Hematopoietic multipotent progenitor cell treated with erythropoietin and hydrocortisone succinate and interleukin-3 and kit ligand, for 4 days (in vitro differentiated cells): ENCODE measurements at regions not wholly inside any gene's neighbourhood (a gene's known extent, or its start where the extent isn't known, plus 50 kb on each side); places are given as distances from the start of the nearest gene placed in this dataset.
"Not testable (repeated sequence)": the region's sequence is repeated elsewhere in the genome, so short reads cannot be mapped to it uniquely, and the experiment has no call there.

Experiments
- DNase-seq: peaks from one replicate; pipeline ENCODE4 v3.0.0-alpha.2; 2015

DNA sequence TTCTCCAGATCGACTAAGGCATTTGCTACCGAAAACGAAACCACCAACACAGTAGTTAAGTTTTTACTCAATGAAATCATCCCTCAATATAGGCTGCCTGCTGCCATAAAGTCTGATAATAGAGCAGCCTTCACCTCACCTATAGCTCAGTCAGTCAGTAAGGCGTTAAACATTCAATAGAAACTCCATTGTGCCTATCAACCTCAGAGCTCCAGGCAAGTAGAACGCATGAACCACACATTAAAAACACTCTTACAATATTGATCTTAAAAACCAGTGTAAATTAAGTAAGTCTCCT lies 160.6 kb downstream of the DEFB131A start:
- DNase-seq: not testable (repeated sequence)

DNA sequence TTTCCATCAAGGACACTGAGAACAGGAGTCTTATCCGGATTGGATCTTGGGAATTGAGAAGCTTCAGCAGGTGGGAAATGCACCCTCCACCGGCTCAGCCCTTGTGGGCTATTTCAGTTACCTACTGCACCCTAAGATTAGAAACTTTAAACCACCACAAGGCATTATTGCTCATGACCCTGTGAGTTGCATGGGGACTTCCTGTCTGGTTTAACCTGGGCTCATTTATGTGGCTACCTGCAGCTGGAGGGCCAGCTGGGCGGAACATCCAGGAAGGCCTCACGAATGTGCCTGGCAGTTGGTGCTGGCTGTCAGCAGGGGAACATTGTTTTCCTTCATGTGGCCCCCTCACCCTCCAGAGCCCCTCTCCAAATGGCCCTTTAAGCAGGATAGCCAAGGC lies 164.1 kb downstream of the DEFB131A start:
- DNase-seq: no peak

DNA sequence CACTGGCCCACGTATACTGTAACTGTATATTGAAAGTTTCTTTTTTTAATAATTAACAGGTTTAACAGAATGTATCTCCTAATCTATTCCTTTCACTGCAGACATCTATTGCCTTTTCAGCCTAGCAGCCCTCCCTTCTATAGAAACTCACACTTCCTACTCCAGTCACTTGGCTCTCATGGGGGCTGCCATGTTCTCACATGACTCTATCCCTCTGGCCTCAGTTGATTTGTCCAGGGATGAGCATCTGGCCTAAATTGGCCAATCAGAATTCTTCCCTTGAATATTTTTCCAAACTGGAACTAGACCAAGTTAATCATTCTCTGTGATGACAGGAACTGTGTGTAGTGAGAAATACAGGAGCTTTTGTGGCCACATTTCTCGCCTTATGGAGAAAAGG lies 166.1 kb downstream of the DEFB131A start:
- not testable (repeated sequence) for DNase-seq

DNA sequence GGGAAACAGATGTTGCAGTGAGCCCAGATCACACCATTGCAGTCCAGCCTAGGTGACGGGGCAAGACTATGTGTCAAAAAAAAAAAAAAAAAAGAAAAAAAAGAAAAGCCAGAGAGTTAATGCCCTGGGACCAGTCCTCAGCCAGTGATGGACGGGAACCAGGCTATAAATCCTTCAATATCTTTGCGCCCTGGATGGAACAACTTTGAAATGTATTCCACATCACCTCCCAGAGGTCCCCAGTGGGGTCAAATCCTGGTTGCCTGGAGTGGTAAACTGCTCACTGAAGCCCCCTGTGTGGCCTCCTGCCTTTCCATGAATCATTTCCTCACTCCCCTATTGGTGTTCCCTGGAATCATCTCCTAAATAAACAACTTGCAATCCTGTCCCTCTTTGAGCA lies 166.9 kb downstream of the DEFB131A start:
- no peak for DNase-seq

DNA sequence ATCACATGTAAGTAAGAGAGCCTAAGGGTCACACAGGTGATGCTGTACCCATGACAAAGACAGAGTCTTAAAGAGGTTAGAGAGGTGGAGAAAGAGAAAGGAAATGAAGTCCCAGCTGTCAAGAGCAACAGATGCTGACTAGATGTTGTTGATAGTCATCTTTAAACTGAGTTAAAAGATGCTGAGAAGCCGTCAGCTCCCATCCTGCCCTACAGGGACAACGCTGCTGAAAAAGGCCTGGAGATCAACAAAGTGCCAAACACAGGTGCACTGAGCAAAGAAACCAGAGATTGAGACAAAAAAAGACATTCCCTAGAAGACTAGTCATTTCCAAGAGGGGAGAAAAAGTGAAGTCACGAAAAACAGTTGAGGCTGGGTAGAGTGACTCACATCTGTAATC lies 145.0 kb upstream of the DRD5 start:
- DNase-seq: not testable (repeated sequence)

DNA sequence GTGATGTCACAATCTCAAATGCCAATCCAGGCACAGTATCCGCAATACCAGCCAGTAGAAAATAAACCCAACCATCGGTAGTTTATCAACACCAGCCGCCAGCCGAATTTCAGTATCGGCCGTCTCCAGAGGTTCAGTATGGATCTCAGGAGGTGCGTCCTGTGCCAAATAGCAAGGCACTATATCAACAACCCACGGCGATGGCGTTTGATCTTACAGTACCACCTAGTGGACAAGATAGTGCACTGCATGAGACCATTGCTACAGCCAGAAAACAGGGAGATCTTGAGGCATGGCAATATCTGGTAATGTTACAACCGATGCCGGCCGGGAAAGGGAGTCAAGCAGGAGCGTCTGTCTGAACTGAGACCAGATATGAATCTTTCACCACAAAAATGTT lies 121.8 kb upstream of the DRD5 start:
- DNase-seq: peak; percentile 36

DNA sequence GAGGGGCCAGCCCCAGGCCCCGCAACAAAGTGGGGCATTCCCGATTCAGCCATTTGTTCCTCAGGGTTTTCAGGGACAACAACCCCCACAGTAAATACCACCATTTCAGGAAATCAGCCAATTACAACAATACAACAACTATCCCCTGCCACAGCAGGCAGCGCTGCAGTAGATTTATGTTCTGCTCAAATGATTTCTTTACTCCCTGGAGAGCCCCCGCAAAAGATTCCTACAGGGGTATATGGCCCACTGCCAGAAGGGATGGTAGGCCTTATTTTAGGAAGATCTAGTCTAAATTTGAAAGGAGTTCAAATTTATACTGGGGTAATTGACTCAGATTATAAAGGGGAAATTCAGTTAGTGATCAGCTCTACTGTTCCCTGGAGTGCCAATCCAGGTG lies 120.5 kb upstream of the DRD5 start:
- not testable (repeated sequence) for DNase-seq

DNA sequence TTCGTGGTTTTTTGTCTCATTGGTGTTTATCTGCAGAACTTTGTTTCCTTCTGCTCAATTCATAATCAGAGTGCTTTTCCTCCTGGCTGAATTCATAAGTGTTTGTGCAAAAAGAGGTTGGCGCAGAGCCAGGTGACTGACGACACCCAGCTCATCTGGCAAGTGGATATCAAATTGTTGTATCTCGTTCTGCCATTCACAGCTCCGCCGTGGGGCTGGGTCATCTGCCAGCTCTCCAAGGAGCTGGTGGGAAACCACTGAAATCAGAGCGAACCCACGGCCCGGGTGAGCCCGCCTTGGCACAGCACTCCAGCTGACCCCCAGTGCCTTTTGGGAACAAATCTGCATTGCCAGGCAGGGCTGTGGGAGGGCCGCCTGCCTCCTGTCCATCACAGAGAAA lies 110.7 kb upstream of the DRD5 start:
- peak; percentile 89 for DNase-seq

DNA sequence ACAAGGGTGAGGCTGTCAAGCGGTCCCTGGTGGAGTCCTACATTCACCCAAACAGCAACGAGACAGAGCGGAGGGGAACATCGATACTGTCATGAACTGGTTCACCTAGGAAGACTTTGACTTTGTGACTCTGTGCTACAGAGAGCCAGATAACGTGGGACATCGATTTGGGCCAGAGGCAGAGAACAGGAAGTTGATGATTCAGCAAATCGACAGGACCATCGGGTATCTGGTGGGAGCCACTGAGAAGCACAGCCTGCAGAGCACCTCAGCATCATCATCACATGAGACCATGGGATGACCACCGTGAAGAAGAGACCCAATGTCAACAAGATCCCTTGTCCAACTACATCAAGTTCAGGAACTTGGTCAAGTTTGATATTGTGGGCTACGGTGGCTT lies 104.1 kb upstream of the DRD5 start:
- DNase-seq: not testable (repeated sequence)

DNA sequence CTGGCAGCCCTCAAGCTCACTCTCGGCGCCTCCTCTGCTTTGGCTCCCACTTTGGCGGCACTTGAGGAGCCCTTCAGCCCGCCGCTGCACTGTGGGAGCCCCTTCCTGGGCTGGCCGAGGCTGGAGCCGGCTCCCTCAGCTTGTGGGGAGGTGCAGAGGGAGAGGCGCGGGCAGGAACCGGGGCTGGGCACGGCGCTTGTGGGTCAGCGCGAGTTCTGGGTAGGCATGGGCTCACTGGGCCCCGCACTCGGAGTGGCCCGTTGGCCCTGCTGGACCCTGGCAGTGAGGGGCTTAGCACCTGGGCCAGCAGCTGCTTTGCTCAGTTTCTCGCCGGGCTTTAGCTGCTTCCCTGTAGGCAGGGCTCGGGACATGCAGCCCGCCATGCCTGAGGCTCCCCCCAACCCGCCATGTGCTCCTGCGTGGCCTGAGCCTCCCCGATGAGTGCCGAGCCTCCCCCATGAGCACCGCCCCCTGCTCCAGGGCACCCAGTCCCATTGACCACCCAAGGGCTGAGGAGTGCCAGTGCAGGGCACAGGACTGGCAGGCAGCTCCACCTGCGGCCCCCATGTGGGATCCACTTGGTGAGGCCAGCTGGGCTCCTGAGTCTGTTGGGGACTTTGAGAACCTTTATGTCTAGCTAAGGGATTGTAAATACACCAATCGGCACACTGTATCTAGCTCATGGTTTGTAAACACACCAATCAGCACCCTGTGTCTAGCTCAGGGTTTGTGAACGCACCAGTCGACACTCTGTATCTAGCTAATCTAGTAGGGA lies 101.5 kb upstream of the DRD5 start:
- no peak for DNase-seq

DNA sequence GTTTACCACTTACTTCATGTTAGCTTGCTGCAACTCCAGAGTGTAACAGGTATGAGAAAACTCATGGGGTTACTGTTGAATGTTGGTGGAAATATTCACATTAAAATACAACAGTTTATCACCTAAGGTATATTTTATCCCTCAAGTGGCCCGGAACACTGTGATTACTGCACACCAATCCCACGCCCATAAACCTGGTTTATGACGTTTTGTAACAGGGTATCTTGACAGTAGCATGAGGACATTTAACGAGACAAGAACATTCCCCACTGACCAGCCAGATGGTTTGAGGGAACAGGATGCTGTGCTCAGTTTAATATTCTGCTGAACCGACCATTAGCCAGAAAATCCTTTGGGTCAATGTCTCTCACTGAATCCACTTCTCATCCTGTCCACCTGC lies 98.3 kb upstream of the DRD5 start:
- not testable (repeated sequence) for DNase-seq

DNA sequence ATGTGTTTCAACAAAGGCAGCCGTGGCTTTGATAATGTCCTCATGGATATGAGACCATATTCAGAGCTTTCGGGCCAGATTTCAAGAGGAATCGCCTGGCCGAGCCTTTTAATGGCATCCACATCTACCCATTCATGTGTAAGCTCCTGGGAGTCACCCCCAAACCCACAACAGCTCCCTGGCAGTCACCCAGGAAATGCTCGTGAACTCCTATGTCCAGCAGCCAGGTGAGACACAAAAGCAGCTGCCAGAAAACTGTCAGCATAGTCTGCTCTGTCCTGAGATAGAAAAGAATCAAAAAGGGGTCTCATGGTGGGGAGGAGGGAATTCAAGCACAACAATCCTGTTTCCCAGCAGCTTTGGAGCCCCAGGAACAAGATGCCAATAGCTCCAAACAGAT lies 96.4 kb upstream of the DRD5 start:
- not testable (repeated sequence) for DNase-seq

DNA sequence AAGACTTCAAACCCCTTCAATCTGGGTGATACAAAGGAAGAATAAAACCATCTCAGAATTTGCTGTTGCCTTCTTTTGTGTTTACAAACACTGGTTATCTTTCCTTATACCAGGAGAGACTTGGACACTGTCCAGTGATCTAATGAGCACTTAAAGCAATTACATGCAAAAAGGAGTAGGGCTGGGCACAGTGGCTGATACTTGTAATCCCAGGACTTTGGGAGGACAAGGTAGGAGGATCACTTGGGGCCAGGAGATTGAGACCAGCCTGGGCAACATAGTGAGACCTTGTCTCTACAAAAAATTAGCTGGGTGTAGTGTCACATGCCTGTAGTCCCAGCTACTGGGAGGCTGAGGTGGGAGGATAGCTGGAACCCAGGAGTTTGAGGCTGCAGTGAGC lies 95.7 kb upstream of the DRD5 start:
- no peak for DNase-seq

DNA sequence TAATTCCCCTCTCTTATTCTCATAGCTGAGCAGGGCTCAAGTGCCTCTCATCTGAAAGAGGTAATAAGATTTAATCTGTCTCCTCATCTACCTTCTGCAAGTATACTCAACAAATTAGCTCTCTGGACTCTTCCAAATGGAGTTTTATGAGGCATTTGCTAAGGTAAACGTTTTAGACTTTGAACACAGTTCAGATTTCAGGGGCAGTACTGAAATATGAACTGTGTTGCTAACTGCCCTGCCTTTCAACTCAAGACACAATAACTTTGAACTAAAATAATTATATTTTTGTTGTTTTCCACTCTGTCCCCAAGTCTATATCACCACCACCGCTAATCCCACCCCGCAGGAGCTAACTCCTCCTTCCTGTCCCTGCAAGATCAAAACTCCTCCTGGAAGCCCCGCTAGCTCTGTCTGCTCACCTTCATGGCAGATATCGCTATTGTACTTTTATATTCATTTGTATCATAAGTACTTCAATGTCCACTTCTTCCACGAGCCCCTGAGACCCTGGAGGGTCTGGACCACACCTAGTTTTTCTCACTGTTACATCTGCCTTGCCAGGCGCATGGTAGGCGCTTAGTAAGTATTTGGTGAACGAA lies 90.7 kb upstream of the DRD5 start:
- DNase-seq: not testable (repeated sequence)

DNA sequence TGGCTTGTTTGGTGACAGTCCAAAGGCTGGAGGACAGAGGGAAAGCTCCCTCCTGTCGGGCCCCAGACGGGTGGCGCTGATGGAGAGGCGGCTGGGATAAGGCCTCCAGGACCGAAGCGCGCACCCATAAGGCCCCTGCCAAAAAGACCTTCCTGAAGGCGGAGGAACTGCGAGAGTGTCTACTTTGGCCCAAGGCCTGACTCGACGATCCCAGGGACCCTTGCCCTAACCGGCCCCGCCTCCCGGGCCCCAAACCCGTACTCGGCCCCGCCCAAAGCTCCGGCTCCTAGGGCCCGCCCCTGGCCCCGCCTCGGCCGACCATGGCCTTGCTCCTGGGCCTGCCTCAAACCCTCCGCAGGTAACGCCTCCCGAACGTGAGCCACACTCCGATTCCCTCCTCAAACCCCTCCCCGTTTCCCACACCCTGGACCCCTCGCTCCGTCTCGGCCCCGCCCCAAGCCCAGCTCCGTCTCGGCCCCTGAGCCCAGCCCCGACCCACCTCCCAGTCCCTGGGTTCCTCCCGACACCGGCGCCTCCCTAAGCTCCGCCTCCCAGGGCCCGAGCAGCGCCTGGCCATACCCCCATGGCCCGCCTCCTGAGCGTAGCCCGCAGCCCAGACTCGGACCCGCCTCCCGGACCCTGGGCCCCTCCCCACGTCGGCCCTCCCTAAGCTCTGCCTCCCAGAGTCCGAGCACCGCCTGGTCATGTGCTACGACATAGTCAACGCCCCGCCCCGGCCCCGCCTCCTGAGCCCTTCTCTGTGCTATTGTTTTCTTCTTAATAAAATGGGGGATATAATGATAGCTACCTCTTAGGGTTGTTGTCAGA lies 90.0 kb upstream of the DRD5 start:
- peak; percentile 98 for DNase-seq

DNA sequence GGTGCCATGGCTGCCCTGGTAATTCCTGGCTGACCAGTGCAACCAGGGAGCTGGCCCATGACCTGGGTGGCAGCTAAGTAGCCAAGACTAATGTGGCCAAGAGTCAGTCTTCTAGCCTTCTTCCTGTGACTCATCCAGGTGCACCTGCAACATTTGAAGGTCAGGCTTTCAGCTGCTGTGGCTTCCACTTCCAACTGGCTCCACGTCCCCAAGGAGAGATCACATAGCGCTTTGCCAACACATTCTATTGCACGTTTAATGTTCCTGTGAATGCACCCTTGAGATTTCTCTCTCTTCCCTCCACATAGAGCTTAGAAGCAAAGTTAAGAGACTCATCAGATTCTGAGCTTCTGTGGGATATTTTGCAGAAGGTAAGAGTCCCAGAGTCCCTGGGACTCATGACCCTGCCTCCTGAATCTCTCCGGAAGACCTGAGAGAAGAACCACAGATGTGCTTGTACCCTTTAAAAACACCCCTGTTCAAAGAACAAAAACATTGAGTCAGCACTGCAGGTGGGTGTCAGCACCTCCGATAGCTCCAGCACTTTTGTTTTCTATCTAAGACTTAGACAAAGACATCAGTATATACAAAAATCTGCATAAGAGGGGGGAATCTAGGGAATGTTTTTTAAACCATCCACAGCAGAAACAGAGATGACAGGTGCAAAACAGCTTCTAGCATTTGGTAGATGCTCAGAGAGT lies 88.5 kb upstream of the DRD5 start:
- DNase-seq: not testable (repeated sequence)

DNA sequence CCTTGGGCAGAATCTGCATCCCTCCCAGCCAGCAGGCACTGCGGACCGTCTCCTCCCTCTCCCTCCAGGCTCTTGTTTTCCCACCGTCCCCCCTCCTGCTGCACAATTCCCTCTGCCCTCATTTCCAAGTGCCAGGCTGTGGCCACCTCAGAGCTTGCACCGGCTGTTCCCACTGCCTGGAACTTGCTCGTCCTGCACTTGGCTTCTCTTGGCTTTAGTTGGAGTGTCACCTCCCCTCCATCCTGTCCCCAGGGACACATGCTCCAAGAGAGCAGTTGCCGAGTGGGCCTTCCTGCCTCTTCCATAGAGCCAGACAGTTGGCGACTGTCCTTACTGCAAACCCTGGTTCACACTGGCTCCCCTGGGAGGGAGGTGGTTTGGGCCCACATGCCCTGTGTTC lies 87.0 kb upstream of the DRD5 start:
- not testable (repeated sequence) for DNase-seq

DNA sequence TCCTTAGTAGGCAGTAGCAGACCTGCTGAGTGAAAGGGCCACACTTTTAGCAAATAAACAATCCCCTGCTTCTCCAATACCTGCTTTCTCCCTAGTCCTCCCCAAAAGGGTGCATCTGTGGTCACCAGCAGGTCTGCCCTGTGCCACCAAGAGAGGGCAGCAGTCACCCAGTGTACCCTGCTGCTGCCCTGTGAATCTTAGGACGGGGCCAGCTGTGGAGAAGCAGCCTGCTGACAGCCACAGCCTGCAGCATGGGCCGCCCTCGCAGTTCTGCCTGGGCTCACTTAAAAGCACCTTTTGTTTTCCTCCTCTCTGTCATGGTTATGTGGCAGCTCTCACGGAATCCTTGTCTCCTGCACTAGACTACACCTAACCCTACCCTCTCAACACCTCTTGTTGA lies 85.4 kb upstream of the DRD5 start:
- peak; percentile 75 for DNase-seq

DNA sequence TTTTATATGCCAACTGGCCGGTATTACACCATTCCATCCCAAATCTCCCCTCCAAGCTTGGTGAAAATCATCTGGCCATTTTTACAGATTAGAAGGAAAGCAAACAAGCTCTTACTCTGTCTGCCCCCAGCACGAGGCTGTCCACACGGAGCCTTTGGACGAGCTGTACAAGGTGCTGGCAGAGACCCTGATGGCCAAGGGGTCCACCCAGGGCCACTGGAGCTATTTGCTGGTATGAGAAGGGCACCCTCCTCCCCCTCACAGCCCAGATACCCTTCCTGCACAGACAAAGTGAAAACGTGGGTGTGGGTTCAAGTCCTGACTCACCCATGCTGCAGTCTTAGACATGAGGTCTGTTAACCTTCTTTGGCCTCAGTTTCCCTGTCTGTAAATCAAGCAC lies 84.9 kb upstream of the DRD5 start:
- not testable (repeated sequence) for DNase-seq

DNA sequence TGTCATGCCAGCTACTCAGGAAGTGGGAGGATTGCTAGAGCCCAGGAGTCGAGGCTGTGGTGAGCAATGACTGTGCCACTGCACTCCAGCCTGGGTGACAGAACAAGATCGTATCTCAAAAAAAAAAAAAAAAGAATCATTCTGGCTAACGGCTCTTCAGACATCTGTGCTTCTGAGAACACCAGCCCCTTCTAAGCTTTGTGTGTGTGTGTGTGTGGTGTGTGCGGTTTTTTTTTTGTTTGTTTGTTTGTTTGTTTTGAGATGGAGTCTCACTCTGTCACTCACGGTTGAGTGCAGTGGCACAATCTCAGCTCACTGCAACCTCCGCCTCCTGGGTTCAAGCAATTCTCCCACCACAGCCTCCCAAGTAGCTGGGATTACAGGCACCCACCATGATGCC lies 79.4 kb upstream of the DRD5 start:
- peak; percentile 57 for DNase-seq

DNA sequence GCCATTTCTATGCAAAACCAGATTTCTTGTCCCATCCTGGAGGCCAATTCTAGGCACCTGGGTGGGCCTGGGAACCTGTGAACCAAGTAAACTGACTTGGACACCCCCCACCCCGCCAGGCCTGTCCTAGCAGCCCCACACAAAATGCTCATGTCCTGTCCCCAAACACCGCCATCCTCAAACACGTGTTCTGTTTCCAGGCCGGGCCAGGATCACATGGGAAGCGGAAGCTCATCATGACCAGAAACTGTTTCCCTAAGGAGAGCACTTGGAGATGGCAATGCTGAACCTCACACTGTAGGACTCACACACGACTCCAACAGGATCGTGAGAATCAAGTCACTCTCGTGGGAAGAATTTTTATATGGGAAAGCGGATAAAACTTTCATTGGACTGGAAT lies 78.7 kb upstream of the DRD5 start:
- not testable (repeated sequence) for DNase-seq

DNA sequence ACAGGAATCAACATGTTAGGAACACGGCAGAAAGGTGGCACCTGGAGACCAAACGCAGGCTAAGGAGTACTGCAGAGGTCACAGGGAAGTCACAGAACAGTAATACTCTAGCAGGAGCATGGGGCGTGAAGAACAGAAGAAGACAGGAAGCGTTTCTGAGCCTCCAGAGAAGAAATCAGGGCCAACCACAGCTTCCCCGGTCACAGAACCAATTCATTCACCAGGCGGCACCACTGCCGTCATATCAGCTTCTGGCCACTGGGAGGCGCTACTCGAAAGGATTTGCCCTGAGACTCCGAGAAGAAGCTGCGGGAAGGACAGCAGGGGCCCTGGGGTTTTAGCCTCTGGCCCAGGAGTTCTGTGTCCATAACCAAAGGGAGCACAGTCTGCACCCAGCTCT lies 78.0 kb upstream of the DRD5 start:
- DNase-seq: peak; percentile 89

DNA sequence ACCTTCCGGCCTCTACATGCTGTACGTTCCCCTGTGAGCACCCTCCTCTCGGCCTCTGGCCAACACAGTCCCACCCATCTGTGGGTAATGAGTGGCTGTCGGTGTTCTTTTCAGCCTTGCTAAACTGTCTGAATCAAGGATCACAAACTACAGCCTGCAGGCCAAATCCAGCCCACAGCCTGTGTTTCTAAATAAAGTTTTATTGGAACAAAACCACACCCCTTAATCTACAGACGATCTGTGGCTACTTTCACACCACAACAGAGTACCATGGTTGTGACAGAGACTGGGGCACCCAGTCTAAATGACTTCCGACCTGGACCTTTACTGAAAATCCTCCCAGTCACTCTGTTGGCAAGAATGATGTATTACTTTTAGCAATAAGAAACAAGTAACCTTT lies 77.3 kb upstream of the DRD5 start:
- not testable (repeated sequence) for DNase-seq
